ENCODE measurements at regions not wholly inside any gene's neighbourhood (a gene's known extent, or its start where the extent isn't known, plus 50 kb on each side); places are given as distances from the start of the nearest gene placed in this dataset.
"Not testable (repeated sequence)": the region's sequence is repeated elsewhere in the genome, so short reads cannot be mapped to it uniquely, and the experiment has no call there.

GRCh38 chr7:69180662-69181061 is 417.6 kb upstream of the AUTS2 start:
- no peak for DNase-seq (ENCODE audit: low spot score)

DNA sequence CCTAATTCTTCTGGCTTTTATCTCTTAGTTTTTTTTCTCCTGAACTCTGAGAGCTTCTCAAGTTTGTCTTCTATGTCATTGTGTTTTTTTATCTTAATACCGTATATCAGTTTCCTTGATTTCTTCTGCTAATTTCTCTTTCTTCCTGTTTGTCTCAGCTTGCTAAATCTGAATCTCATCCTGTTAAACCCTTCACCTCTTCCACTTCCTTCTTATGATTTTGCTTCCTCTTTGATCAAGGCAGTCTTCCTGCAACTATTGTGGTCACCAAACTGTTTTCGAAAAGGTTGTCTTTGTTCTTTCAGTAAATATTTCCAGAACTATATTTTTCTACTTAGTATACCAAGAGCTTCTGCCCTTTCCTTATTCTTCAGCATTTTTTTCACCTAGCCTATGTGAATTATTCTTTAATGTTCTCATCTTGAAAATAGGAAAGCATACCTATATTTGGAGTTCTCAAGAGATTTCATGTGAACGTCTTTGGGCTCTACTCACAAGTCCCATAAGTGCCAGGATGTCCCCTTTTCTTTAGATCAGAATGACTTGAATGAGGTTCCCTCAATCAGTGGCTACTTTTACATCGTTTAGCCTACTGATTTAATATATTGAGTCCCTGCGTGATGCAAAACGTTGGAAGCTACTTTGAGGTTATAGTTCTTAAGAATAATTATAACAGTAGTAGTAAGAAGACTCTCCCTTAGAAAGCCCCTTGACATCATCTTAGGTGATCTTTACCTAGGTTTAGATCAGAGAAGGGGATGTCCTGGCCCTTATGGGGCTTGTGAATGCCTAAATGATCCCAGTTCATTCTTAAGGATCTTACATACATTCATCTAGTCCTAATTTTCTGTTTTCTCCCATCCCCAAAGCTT is 415.4 kb upstream of the AUTS2 start:
- DNase-seq (ENCODE audit: low spot score), result no peak

DNA sequence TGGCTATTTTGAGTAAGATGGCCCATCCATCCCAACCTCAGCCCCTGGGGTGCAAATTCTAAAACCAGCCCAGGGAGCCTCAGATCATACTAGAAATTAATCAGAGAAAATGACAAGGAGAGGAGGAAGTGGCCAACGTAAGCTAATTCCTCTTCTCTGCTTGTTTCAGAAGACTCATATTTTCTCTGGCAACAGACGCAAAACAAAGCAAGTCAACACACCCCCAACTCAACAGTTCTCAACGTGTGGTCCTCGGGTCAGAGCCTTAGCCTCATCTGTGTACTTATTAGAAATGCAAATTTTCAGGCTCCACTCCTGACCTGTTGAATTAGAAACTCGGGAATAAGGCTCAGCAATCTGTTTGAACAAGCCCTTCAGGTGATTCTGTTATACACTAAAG is 413.9 kb upstream of the AUTS2 start:
- no peak for DNase-seq (ENCODE audit: low spot score)

DNA sequence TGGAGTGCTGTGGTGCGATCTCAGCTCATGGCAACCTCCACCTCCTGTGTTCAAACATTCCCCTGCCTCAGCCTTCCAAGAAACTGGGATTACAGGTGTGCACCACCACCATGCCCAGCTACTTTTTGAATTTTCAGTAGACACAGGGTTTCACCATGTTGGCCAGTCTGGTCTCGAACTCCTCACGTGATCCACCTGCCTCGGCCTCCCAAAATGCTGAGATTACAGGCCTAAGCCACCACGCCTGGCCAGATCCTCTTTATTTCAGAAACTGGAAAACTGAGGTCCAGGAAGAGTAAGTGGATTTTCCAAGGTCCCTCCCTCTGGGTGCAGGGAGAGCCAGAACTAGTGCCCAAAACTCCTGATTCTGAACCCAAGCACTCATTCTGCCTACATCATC is 413.1 kb upstream of the AUTS2 start:
- no peak for DNase-seq (ENCODE audit: low spot score)

DNA sequence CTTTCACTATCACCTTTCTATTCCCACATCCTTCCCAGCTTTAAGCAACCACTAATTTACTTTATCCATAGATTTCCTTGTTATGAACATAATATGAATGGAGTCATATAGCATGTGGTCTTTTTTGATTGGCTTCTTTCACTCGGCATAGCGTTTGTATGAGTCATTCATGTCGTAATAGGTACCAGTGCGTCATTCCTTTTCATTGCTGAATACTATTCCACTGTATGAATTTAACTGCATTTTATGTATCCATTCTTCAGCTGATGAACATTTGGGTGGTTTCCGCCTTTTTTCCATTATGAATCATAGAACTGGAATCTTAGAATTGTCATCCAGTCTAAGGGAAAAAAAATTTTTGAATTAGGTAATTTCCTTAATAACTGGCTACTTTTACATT is 411.3 kb upstream of the AUTS2 start:
- DNase-seq (ENCODE audit: low spot score), result no peak

DNA sequence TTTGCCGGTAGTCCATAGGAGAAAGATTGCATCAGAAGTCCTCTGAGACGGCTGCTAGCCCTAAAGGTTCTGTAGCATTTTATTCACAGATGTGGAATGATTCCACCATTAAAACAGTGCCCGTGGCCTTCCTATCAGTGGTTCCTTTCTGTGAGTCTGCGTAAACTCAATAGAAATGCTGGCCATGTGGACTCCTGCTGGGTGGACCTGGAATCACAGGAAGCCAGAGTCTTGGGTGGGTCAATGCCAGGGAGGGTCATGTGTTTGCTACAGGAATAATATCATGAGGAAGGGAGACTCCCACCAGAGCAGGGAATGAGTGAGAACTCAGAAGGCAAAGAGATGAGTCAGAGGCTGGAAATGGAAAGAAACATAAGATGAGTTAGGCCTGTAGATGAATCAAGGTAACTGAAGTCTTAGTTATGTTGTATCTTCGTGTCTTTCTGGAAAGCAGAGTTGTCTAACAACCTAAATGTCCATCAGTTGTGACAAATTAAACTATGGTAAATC is 410.4 kb upstream of the AUTS2 start:
- no peak for DNase-seq (ENCODE audit: low spot score)

- no peak for DNase-seq (ENCODE audit: low spot score)
Measured at GRCh38 chr7:69189406-69189805, 408.9 kb upstream of the AUTS2 start.

- DNase-seq (ENCODE audit: low spot score), result no peak
Measured at GRCh38 chr7:69190025-69190424, 408.2 kb upstream of the AUTS2 start.

GRCh38 chr7:69190763-69191162 is 407.5 kb upstream of the AUTS2 start:
- no peak for DNase-seq (ENCODE audit: low spot score)

- DNase-seq (ENCODE audit: low spot score), result no peak
Measured at GRCh38 chr7:69192134-69192533, 406.1 kb upstream of the AUTS2 start.

DNA sequence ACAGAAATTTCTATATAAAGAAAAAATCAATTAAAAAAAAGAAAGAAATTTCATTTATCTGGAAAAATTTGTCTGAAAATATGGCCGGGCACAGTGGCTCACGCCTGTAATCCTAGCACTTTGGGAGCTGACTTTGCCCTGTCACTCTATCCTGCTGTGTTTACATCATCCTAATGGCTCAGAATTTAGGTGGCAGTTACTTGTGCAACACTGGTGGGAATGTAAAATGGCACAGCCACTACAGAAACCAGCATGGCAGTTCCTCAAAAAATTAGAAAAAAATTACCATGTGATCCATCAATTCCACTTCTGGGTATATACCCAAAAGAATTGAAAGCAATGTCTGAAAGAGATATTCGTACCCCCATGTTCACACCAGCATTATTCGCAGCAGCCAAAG is 405.2 kb upstream of the AUTS2 start:
- DNase-seq (ENCODE audit: low spot score), result no peak

- no peak for DNase-seq (ENCODE audit: low spot score)
Measured at GRCh38 chr7:69196593-69196992, 401.7 kb upstream of the AUTS2 start.

- DNase-seq (ENCODE audit: low spot score), result no peak
Measured at GRCh38 chr7:69198250-69198649, 400.0 kb upstream of the AUTS2 start.

DNA sequence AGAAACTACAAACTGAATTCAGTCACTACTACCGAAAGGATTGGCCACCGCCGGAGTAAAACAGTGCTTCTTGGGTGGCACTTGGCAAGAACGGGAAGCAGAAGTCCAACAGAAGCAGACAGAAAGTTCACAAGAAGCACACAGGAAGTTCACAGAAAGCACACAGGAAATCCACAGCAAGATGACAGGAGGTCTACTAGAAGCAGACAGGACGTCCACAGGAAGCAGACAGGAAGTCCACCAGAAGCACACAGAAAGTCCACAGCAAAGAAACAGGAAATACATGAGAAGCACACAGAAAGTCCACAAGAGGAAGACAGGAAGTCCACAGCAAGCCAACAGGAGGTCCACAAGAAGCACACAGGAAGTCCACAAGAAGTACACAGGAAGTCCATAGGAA is 399.2 kb upstream of the AUTS2 start:
- no peak for DNase-seq (ENCODE audit: low spot score)

GRCh38 chr7:69199661-69200060 is 398.6 kb upstream of the AUTS2 start:
- no peak for DNase-seq (ENCODE audit: low spot score)

GRCh38 chr7:69203871-69204270 is 394.4 kb upstream of the AUTS2 start:
- DNase-seq (ENCODE audit: low spot score), result no peak

GRCh38 chr7:69204943-69205342 is 393.3 kb upstream of the AUTS2 start:
- DNase-seq (ENCODE audit: low spot score), result no peak

DNA sequence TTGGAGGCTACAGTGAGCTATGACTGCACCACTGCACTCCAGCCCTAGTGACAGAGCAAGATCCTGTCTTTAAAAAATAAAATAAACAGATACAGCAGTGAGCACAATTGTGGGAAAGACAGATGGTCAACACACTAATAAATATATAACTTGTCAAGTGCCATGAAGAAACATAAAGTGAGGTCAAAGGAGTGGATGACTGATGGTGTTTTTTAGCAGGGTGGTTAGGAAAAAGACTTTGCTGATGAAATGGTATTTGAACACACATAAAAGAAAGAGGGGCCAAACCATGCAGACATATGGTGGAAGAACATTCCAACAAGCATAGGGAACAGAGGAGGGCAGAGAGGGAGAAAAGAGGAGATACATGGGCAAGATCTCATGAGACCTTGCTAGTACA is 392.7 kb upstream of the AUTS2 start:
- no peak for DNase-seq (ENCODE audit: low spot score)

GRCh38 chr7:69208276-69208675 is 390.0 kb upstream of the AUTS2 start:
- no peak for DNase-seq (ENCODE audit: low spot score)

DNA sequence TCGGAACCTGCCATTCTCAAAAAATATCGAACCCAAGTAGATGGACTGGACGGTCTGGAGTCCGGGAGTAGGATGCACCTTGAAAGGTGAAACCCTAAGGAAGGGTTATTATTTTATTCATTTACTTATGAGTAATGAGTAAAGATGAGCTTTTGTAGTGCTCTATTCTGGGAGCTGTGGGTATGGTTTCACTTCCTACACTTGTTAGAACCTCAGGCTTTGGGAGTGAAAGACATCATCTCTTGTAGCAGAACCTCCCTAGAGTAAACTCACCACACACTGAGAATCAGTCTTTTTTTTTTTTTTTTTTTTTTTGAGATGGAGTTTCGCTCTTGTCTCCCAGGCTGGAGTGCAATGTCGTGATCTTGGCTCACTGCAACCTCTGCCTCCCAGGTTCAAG is 389.4 kb upstream of the AUTS2 start:
- DNase-seq (ENCODE audit: low spot score), result no peak

GRCh38 chr7:69211336-69211735 is 386.9 kb upstream of the AUTS2 start:
- no peak for DNase-seq (ENCODE audit: low spot score)

DNA sequence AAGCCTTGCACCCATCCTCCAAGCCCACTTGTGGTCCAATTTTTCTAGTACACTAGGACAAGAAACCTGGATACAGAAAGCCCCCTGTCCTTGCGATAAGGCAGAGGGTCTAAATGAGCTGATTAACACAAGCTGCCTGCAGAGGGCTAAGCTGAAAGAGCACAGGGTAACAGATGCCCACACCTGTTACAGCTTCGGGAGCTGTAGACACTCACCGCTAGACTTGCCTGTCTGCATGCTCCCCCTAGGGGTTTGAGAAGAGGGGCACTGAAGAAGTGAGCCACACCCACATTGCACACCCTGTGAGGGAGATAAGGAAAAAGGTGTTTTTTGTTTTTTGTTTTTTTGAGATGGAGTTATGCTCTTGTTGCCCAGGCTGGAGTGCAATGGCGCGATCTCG is 386.5 kb upstream of the AUTS2 start:
- no peak for DNase-seq (ENCODE audit: low spot score)

DNA sequence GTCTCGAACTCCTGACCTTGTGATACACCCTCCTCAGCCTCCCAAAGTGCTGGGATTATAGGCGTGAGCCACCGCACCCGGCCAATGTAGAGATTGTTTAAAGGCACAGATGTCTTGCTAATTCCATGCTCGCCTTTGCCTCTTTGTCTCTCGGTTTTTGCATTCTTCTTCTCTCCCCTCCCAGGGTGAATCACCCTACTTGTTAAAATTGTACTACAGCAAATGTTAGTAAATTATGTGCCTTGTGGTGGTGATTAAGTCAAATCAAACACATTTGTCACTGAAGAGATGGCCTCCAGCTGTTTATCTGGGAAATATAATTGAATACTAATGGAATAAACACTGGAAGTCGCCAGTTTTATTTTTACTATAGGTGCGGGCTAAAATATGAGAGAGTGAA is 384.4 kb upstream of the AUTS2 start:
- DNase-seq (ENCODE audit: low spot score), result no peak

- DNase-seq (ENCODE audit: low spot score), result not testable (repeated sequence)
Measured at GRCh38 chr7:69215516-69215915, 382.8 kb upstream of the AUTS2 start.
